A673 (cell line): ENCODE measurements at regions not wholly inside any gene's neighbourhood (a gene's known extent, or its start where the extent isn't known, plus 50 kb on each side); places are given as distances from the start of the nearest gene placed in this dataset.

Experiments used
- EZH2 ChIP-seq: fragments of 200-600 bp; sonication (generic); IDR thresholded peaks from 2 replicates; pipeline ENCODE4 v1.6.1; 2017; ENCODE audit warnings: borderline replicate concordance, low read depth, mild to moderate bottlenecking, mixed read lengths, antibody characterized with exemption, low read length; ENCODE audit not compliant: poor library complexity, severe bottlenecking
- TF ChIP-seq, protein P1 (sequence below): fragments of 300-800, 200-600 bp; sonication (generic); conservative IDR thresholded peaks from 2 replicates; pipeline ENCODE4 v1.5.1; 2017; ENCODE audit warnings: low read depth, mild to moderate bottlenecking, antibody characterized with exemption, low read length, moderate library complexity, mixed read lengths

GRCh38 chr13:39244561-39245230 is 206.4 kb downstream of the NHLRC3 start:
- TF ChIP-seq, protein P1, sequence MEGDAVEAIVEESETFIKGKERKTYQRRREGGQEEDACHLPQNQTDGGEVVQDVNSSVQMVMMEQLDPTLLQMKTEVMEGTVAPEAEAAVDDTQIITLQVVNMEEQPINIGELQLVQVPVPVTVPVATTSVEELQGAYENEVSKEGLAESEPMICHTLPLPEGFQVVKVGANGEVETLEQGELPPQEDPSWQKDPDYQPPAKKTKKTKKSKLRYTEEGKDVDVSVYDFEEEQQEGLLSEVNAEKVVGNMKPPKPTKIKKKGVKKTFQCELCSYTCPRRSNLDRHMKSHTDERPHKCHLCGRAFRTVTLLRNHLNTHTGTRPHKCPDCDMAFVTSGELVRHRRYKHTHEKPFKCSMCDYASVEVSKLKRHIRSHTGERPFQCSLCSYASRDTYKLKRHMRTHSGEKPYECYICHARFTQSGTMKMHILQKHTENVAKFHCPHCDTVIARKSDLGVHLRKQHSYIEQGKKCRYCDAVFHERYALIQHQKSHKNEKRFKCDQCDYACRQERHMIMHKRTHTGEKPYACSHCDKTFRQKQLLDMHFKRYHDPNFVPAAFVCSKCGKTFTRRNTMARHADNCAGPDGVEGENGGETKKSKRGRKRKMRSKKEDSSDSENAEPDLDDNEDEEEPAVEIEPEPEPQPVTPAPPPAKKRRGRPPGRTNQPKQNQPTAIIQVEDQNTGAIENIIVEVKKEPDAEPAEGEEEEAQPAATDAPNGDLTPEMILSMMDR: no peak
- no peak for TF ChIP-seq EZH2
